ENCODE measurements at regions not wholly inside any gene's neighbourhood (a gene's known extent, or its start where the extent isn't known, plus 50 kb on each side); places are given as distances from the start of the nearest gene placed in this dataset.

GRCh38 chr21:38879912-38880576 is 74.3 kb downstream of the ETS2 start:
- Histone ChIP-seq H3K9me3 (ENCODE audit: low read length) (no peaks in the 10 kb centered on the region), H3F3A (ENCODE audit: low read length, unreplicated experiment) (no peaks in the 10 kb centered on the region), H3K4me2 (ENCODE audit: low read length) (no peak overlapping the region), H3K27me3 (ENCODE audit: low read length) (no peaks in the 10 kb centered on the region), H3K4me1 (ENCODE audit: insufficient read depth, low read length) (peaks cover 7% of the 10 kb centered on the region; the same call in 1 of the 2 replicates), H3K79me2 (ENCODE audit: low read length) (no peaks in the 10 kb centered on the region), H4K20me1 (ENCODE audit: low read length) (no peaks in the 10 kb centered on the region), H3K27ac (ENCODE audit: low read length) (no peak overlapping the region), H3K4me3 (ENCODE audit: low read length) (no peak overlapping the region), H2AFZ (ENCODE audit: low read length) (no peak overlapping the region), H3K9me2 (replicated peaks; ENCODE audit: low read length) (no peaks in the 10 kb centered on the region), H3K9ac (ENCODE audit: low read length) (no peak overlapping the region), H3K36me3 (ENCODE audit: low read depth, low read length) (no peaks in the 10 kb centered on the region)
- ATAC-seq (no peak), DNase-seq (no peak)
- CTCF ChIA-PET: interaction anchor here (0.7 kb wide), 1 partner anchor 48 kb away, joined by 3 read pairs; no protein-coding TSS in a partner anchor
- POLR2A ChIA-PET (ENCODE audit: unreplicated experiment): no interaction called here
- intact Hi-C loops (cut with micrococcal nuclease): loop anchor here (2.0 kb wide), 1 partner anchor 71 kb away; no protein-coding TSS in a partner anchor
- BruUV-seq (replicated peaks): no TSS peak
- no peak for TF ChIP-seq EZH2phosphoT487 (IDR thresholded peaks at IDR 0.05; ENCODE audit: borderline replicate concordance, low read length)
- TF ChIP-seq EZH2 (IDR thresholded peaks at IDR 0.05; ENCODE audit: low read length, unreplicated experiment): no peak
- TF ChIP-seq CTCF (conservative IDR thresholded peaks at IDR 0.05; ENCODE audit: low read depth, low read length): no peak

- Histone ChIP-seq H4K20me1 (ENCODE audit: low read length) (no peaks in the 10 kb centered on the region), H3K9me2 (replicated peaks; ENCODE audit: low read length) (no peaks in the 10 kb centered on the region), H3K4me1 (ENCODE audit: insufficient read depth, low read length) (peaks cover 7% of the 10 kb centered on the region; the same call in 1 of the 2 replicates), H3K4me3 (ENCODE audit: low read length) (no peak overlapping the region), H3K36me3 (ENCODE audit: low read depth, low read length) (no peaks in the 10 kb centered on the region), H3K79me2 (ENCODE audit: low read length) (no peaks in the 10 kb centered on the region), H3K27ac (ENCODE audit: low read length) (no peak overlapping the region), H3K9ac (ENCODE audit: low read length) (no peak overlapping the region), H3K9me3 (ENCODE audit: low read length) (no peaks in the 10 kb centered on the region), H3F3A (ENCODE audit: low read length, unreplicated experiment) (no peaks in the 10 kb centered on the region), H3K4me2 (ENCODE audit: low read length) (no peak overlapping the region), H2AFZ (ENCODE audit: low read length) (no peak overlapping the region), H3K27me3 (ENCODE audit: low read length) (no peaks in the 10 kb centered on the region)
- intact Hi-C loops (cut with micrococcal nuclease): no loop called here
- BruUV-seq (replicated peaks): no TSS peak
- ATAC-seq: no peak
- TF ChIP-seq CTCF (conservative IDR thresholded peaks at IDR 0.05; ENCODE audit: low read depth, low read length): no peak
- TF ChIP-seq EZH2phosphoT487 (IDR thresholded peaks at IDR 0.05; ENCODE audit: borderline replicate concordance, low read length): no peak
- no peak for DNase-seq
- ChIA-PET POLR2A (ENCODE audit: unreplicated experiment) (no interaction called here), CTCF (no interaction called here)
Observed at GRCh38 chr21:38878379-38879179, 72.8 kb downstream of the ETS2 start.
